OCI-LY1 (cell line): ENCODE measurements at regions not wholly inside any gene's neighbourhood (a gene's known extent, or its start where the extent isn't known, plus 50 kb on each side); places are given as distances from the start of the nearest gene placed in this dataset.

Source experiments
- H2AFZ ChIP-seq: fragments of 200-600 bp; sonication (generic), shearing (Covaris generic); 2 replicates; pipeline ENCODE4 v1.6.0; 2014; ENCODE audit warnings: antibody characterized with exemption, mild to moderate bottlenecking, low read length
- H3F3A ChIP-seq: fragments of 200-600 bp; sonication (generic), shearing (Covaris generic); 2 replicates; pipeline ENCODE4 v1.6.0; 2014; ENCODE audit warnings: mild to moderate bottlenecking, antibody characterized with exemption, low read length, moderate library complexity; ENCODE audit not compliant: insufficient read depth
- H3K27ac ChIP-seq: fragments of 200-600 bp; sonication (generic); 2 replicates; pipeline ENCODE4 v1.5.1; 2014; ENCODE audit warnings: low read length, mixed run types, mild to moderate bottlenecking, low read depth; ENCODE audit not compliant: poor library complexity, severe bottlenecking
- H3K27me3 ChIP-seq: fragments of 200-600 bp; sonication (generic); 2 replicates; pipeline ENCODE4 v1.6.0; 2014; ENCODE audit warnings: antibody characterized with exemption, mild to moderate bottlenecking, low read length, moderate library complexity; ENCODE audit not compliant: insufficient read depth
- H3K36me3 ChIP-seq: fragments of 200-600 bp; sonication (generic); 2 replicates; pipeline ENCODE4 v1.6.1; 2014; ENCODE audit warnings: mild to moderate bottlenecking, antibody characterized with exemption, low read length, moderate library complexity, mixed read lengths; ENCODE audit not compliant: insufficient read depth
- H3K4me1 ChIP-seq: fragments of 200-600 bp; sonication (generic); 2 replicates; pipeline ENCODE4 v1.5.1; 2014; ENCODE audit warnings: mild to moderate bottlenecking, low read length, moderate library complexity; ENCODE audit not compliant: insufficient read depth, severe bottlenecking
- H3K4me2 ChIP-seq: fragments of 200-600 bp; sonication (generic), shearing (Covaris generic); 2 replicates; pipeline ENCODE4 v1.6.1; 2014; ENCODE audit warnings: low read length
- H3K4me3 ChIP-seq: fragments of 200-600 bp; sonication (generic); 2 replicates; pipeline ENCODE4 v1.5.1; 2014; ENCODE audit warnings: low read length, low read depth, mild to moderate bottlenecking, mixed read lengths; ENCODE audit not compliant: poor library complexity, severe bottlenecking
- H3K79me2 ChIP-seq: fragments of 200-600 bp; shearing (Covaris generic); 2 replicates; pipeline ENCODE4 v1.6.1; 2016; ENCODE audit warnings: mixed run types, low read length, mixed read lengths; ENCODE audit not compliant: insufficient read depth
- H3K9ac ChIP-seq: fragments of 200-600 bp; sonication (generic), shearing (Covaris generic); 2 replicates; pipeline ENCODE4 v1.6.1; 2014; ENCODE audit warnings: mild to moderate bottlenecking, low read length, mixed read lengths
- H3K9me2 ChIP-seq: fragments of 200-600 bp; sonication (generic), shearing (Covaris generic); 2 replicates; pipeline ENCODE4 v1.6.1; 2014; ENCODE audit warnings: low read depth, mild to moderate bottlenecking, low read length, mixed read lengths
- H3K9me3 ChIP-seq: fragments of 200-600 bp; shearing (Covaris generic); 2 replicates; pipeline ENCODE4 v1.6.1; 2014; ENCODE audit warnings: low read length, mixed read lengths
- H4K20me1 ChIP-seq: fragments of 200-600 bp; sonication (generic), shearing (Covaris generic); 2 replicates; pipeline ENCODE4 v1.6.0; 2016; ENCODE audit warnings: mild to moderate bottlenecking, low read length; ENCODE audit not compliant: insufficient read depth
- EZH2 ChIP-seq: fragments of 200-600 bp; sonication (generic), shearing (Covaris generic); IDR thresholded peaks from 2 replicates; pipeline ENCODE4 v1.8.0; 2017; ENCODE audit warnings: borderline replicate concordance, mixed run types, mild to moderate bottlenecking, antibody characterized with exemption, low read length, moderate library complexity, mixed read lengths
- TF ChIP-seq, protein P1 (sequence below): fragments of 200-600 bp; sonication (generic), shearing (Covaris generic); IDR thresholded peaks from 2 replicates; pipeline ENCODE4 v1.5.1; 2017; ENCODE audit warnings: mild to moderate bottlenecking, antibody characterized with exemption, low read length, moderate library complexity, mixed read lengths

DNA sequence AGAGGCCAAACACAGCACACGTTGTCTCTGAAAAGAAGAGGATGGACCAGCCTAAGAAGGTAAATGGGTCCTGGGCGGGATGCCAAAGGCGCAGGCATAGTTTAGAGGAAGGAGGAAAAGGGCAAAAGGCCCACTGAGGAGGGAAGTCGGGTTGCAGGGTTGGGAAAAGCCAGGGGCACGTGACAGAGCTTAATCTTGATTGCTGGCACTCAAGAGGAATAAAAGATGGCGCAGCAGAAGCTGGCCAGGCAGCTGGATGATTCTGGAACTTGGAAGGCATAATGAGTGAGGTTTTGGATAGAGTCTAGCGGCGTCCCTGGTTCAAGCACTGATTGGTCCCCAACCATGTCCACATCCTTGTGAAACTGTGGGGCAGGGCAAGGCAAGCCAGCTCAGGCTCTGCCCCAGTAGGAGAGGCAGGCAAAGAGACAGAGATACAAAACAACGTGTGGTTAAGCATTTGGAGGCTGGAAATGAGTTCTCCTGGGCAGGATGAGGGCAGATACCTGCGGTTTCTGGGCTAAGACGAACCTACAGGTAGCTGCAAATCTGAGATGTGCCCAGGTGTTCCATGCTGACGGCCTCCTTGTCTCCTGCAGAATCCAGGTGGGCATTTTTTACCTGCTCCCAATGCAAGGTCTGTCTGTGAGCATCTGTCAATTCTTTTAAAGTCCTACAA, 52.7 kb upstream of the CIBAR2 start:
- no peak for TF ChIP-seq EZH2
- TF ChIP-seq, protein P1, sequence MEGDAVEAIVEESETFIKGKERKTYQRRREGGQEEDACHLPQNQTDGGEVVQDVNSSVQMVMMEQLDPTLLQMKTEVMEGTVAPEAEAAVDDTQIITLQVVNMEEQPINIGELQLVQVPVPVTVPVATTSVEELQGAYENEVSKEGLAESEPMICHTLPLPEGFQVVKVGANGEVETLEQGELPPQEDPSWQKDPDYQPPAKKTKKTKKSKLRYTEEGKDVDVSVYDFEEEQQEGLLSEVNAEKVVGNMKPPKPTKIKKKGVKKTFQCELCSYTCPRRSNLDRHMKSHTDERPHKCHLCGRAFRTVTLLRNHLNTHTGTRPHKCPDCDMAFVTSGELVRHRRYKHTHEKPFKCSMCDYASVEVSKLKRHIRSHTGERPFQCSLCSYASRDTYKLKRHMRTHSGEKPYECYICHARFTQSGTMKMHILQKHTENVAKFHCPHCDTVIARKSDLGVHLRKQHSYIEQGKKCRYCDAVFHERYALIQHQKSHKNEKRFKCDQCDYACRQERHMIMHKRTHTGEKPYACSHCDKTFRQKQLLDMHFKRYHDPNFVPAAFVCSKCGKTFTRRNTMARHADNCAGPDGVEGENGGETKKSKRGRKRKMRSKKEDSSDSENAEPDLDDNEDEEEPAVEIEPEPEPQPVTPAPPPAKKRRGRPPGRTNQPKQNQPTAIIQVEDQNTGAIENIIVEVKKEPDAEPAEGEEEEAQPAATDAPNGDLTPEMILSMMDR, result no peak
- no peak overlapping the region for H3K4me2 ChIP-seq
- H3K4me1 ChIP-seq, result no peaks in the 10 kb centered on the region
- H3K9me3 ChIP-seq, result no peaks in the 10 kb centered on the region
- no peak overlapping the region for H3K4me3 ChIP-seq
- no peak overlapping the region for H2AFZ ChIP-seq
- no peak overlapping the region for H3K27ac ChIP-seq
- no peaks in the 10 kb centered on the region for H3K36me3 ChIP-seq
- H3K9ac ChIP-seq, result no peak overlapping the region
- no peaks in the 10 kb centered on the region for H4K20me1 ChIP-seq
- H3K9me2 ChIP-seq, result no peaks in the 10 kb centered on the region
- H3F3A ChIP-seq, result no peaks in the 10 kb centered on the region
- H3K79me2 ChIP-seq, result no peaks in the 10 kb centered on the region
- H3K27me3 ChIP-seq, result peaks cover 3% of the 10 kb centered on the region; the same call in 1 of the 2 replicates

DNA sequence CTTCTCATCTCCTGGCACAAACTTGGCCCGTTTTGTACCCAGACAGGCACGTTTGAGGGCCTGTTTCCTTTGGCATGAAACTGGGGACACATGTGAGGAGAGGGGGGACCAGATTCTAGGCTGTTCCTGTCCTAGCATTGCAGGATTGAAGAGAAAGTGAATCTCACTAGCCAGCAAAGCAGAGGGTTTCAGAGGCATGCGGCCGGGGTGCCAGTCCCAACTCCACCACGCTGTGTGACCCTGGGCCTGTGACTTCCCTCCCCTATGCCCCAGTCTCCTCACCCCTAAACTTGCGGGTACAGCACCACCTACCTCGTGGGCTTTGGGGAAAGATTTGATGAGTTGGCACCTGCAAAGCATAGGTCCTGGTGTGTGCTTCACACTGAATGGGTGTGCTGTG, 53.5 kb upstream of the CIBAR2 start:
- Histone ChIP-seq H3K9ac (no peak overlapping the region), H3K4me1 (no peaks in the 10 kb centered on the region), H3K9me3 (no peaks in the 10 kb centered on the region), H2AFZ (no peak overlapping the region), H3K79me2 (no peaks in the 10 kb centered on the region), H3K4me2 (no peak overlapping the region), H3K27me3 (peaks cover 3% of the 10 kb centered on the region; the same call in 1 of the 2 replicates), H3K9me2 (no peaks in the 10 kb centered on the region), H3K4me3 (no peak overlapping the region), H3K27ac (no peak overlapping the region), H3F3A (no peaks in the 10 kb centered on the region), H3K36me3 (no peaks in the 10 kb centered on the region), H4K20me1 (no peaks in the 10 kb centered on the region)
- TF ChIP-seq, protein P1, result no peak
- TF ChIP-seq EZH2, result no peak

DNA sequence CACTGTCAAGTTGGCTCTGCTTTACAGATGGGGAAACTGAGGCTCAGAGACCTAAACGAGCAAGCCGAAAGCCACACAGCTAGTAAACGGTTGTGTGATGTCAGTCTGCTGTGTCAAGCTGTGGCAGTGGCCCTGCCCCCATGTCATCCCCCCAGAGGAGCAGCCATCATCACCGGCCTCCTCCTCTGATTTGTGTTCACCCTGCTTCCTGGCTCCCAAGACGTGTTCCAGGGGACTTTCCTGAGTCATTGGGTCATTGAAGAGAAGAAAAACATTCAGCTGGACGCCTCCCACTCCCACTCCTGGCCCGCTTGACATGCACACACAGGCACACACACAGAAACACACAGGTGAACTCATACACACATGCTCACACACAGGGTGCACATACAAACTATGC, 54.0 kb upstream of the CIBAR2 start:
- no peaks in the 10 kb centered on the region for H3K4me1 ChIP-seq

More for the DNA sequence above, 54.0 kb upstream of the CIBAR2 start:
- Histone ChIP-seq H3K9me3 (no peaks in the 10 kb centered on the region), H3K4me2 (no peak overlapping the region), H3K27ac (no peak overlapping the region), H4K20me1 (no peaks in the 10 kb centered on the region), H3K27me3 (peaks cover 3% of the 10 kb centered on the region; the same call in 1 of the 2 replicates), H3K4me3 (no peak overlapping the region), H3K9me2 (no peaks in the 10 kb centered on the region), H3K36me3 (no peaks in the 10 kb centered on the region), H3K9ac (no peak overlapping the region), H3K79me2 (no peaks in the 10 kb centered on the region), H2AFZ (no peak overlapping the region), H3F3A (no peaks in the 10 kb centered on the region)
- TF ChIP-seq EZH2, result no peak
- TF ChIP-seq, protein P1, result no peak
